ENCODE measurements at regions not wholly inside any gene's neighbourhood (a gene's known extent, or its start where the extent isn't known, plus 50 kb on each side); places are given as distances from the start of the nearest gene placed in this dataset.

GRCh38 chr12:19994968-19995367, 373.4 kb upstream of the PDE3A start:
- Histone ChIP-seq H3K36me3 (ENCODE audit: insufficient read depth, low read length) (no peaks in the 10 kb centered on the region), H3K27me3 (ENCODE audit: control insufficient read depth in 1 of 2, insufficient read depth in 2 of 2, low read length in 2 of 2) (no peaks in the 10 kb centered on the region), H3K4me3 (ENCODE audit: low read length) (no peak overlapping the region), H3K9me3 (ENCODE audit: control insufficient read depth in 1 of 2, insufficient read depth in 1 of 2, low read length in 2 of 2) (no peaks in the 10 kb centered on the region), H3K4me1 (ENCODE audit: insufficient read depth, low read length) (no peaks in the 10 kb centered on the region), H3K27ac (ENCODE audit: low read depth in 1 of 2, low read length in 2 of 2) (no peak overlapping the region)
- DNase-seq (no peak), ATAC-seq (ENCODE audit: poor library complexity) (no peak)
- Mint-ChIP-seq H3K27me3 (no peaks in the 10 kb centered on the region), H3K27ac (no peak overlapping the region), H3K9me3 (peaks cover 3% of the 10 kb centered on the region), H3K4me1 (ENCODE audit: low read depth) (no peaks in the 10 kb centered on the region), H3K36me3 (ENCODE audit: low read depth) (no peaks in the 10 kb centered on the region), H3K4me3 (no peak overlapping the region)
- POLR2A ChIA-PET, result no interaction called here
- intact Hi-C loops (cut with DNase I, micrococcal nuclease), result no loop called here
- TF ChIP-seq CTCF (IDR thresholded peaks at IDR 0.05), result no peak
- CTCF ChIA-PET, result no interaction called here

GRCh38 chr12:19997656-19998400, 370.5 kb upstream of the PDE3A start:
- no peak overlapping the region for H3K4me3 Mint-ChIP-seq
- H3K36me3 Mint-ChIP-seq (ENCODE audit: low read depth), result no peaks in the 10 kb centered on the region
- no peak overlapping the region for H3K4me3 ChIP-seq (ENCODE audit: low read length)
- CTCF ChIA-PET, result no interaction called here
- no peaks in the 10 kb centered on the region for H3K27me3 ChIP-seq (ENCODE audit: control insufficient read depth in 1 of 2, insufficient read depth in 2 of 2, low read length in 2 of 2)
- ATAC-seq (ENCODE audit: poor library complexity) (no peak), DNase-seq (no peak)
- no peak overlapping the region for H3K27ac ChIP-seq (ENCODE audit: low read depth in 1 of 2, low read length in 2 of 2)
- H3K4me1 Mint-ChIP-seq (ENCODE audit: low read depth), result no peaks in the 10 kb centered on the region
- TF ChIP-seq CTCF (IDR thresholded peaks at IDR 0.05), result no peak
- no peaks in the 10 kb centered on the region for H3K27me3 Mint-ChIP-seq
- peaks cover 6% of the 10 kb centered on the region for H3K9me3 Mint-ChIP-seq
- intact Hi-C loops (cut with DNase I, micrococcal nuclease), result no loop called here
- H3K4me1 ChIP-seq (ENCODE audit: insufficient read depth, low read length), result no peaks in the 10 kb centered on the region
- no peaks in the 10 kb centered on the region for H3K9me3 ChIP-seq (ENCODE audit: control insufficient read depth in 1 of 2, insufficient read depth in 1 of 2, low read length in 2 of 2)
- no peak overlapping the region for H3K27ac Mint-ChIP-seq
- no peaks in the 10 kb centered on the region for H3K36me3 ChIP-seq (ENCODE audit: insufficient read depth, low read length)
- POLR2A ChIA-PET, result no interaction called here

GRCh38 chr12:19998411-19998810, 369.9 kb upstream of the PDE3A start:
- no peaks in the 10 kb centered on the region for H3K27me3 ChIP-seq (ENCODE audit: control insufficient read depth in 1 of 2, insufficient read depth in 2 of 2, low read length in 2 of 2)
- peaks cover 6% of the 10 kb centered on the region for H3K9me3 Mint-ChIP-seq
- H3K4me3 ChIP-seq (ENCODE audit: low read length), result no peak overlapping the region
- no peak overlapping the region for H3K27ac ChIP-seq (ENCODE audit: low read depth in 1 of 2, low read length in 2 of 2)
- H3K4me1 Mint-ChIP-seq (ENCODE audit: low read depth), result no peaks in the 10 kb centered on the region
- POLR2A ChIA-PET, result no interaction called here
- no peak for DNase-seq
- no peaks in the 10 kb centered on the region for H3K36me3 ChIP-seq (ENCODE audit: insufficient read depth, low read length)
- TF ChIP-seq CTCF (IDR thresholded peaks at IDR 0.05), result no peak
- intact Hi-C loops (cut with DNase I, micrococcal nuclease), result no loop called here
- H3K27me3 Mint-ChIP-seq, result no peaks in the 10 kb centered on the region
- no peak for ATAC-seq (ENCODE audit: poor library complexity)
- CTCF ChIA-PET, result no interaction called here
- H3K9me3 ChIP-seq (ENCODE audit: control insufficient read depth in 1 of 2, insufficient read depth in 1 of 2, low read length in 2 of 2), result no peaks in the 10 kb centered on the region
- H3K4me1 ChIP-seq (ENCODE audit: insufficient read depth, low read length), result no peaks in the 10 kb centered on the region
- no peaks in the 10 kb centered on the region for H3K36me3 Mint-ChIP-seq (ENCODE audit: low read depth)
- no peak overlapping the region for H3K4me3 Mint-ChIP-seq
- H3K27ac Mint-ChIP-seq, result no peak overlapping the region

Measured in CD4-positive, alpha-beta T cell (primary cell).